GM12892 (cell line): ENCODE measurements at regions not wholly inside any gene's neighbourhood (a gene's known extent, or its start where the extent isn't known, plus 50 kb on each side); places are given as distances from the start of the nearest gene placed in this dataset.

Experiments used
- POLR2A ChIP-seq: IDR thresholded peaks from 2 replicates; pipeline ENCODE4 v1.6.1; 2011; ENCODE audit warnings: low read depth, low read length, control low read depth
- POLR2AphosphoS5 ChIP-seq: IDR thresholded peaks from 2 replicates; pipeline ENCODE4 v1.6.1; 2011; ENCODE audit warnings: low read depth, low read length, control low read depth
- TAF1 ChIP-seq: IDR thresholded peaks from 2 replicates; pipeline ENCODE4 v1.6.1; 2011; ENCODE audit warnings: low read depth, mild to moderate bottlenecking, control low read depth, low read length, borderline replicate concordance

GRCh38 chrX:128685387-128685786 is 633.2 kb upstream of the ACTRT1 start:
- TF ChIP-seq TAF1 (no peak), POLR2AphosphoS5 (no peak), POLR2A (no peak)
